Spleen (tissue), 11 donors: ENCODE measurements at regions not wholly inside any gene's neighbourhood (a gene's known extent, or its start where the extent isn't known, plus 50 kb on each side); places are given as distances from the start of the nearest gene placed in this dataset.

ENCODE experiments used
- DNase-seq: peaks from one replicate; pipeline ENCODE4 v3.0.0-alpha.2; 2020
- H3K27ac ChIP-seq, 8 donors: fragments of 200-600 bp; sonication (generic) in 7 of 8; 1 replicate in 4 of 8; 2 replicates in 4 of 8; pipeline versions ENCODE4 v1.5.0 to v1.8.0; 2016 to 2021; ENCODE audit warnings: inconsistent platforms in 4 of 8, mild to moderate bottlenecking in 4 of 8, moderate library complexity in 1 of 8
- H3K27me3 ChIP-seq, 7 donors: fragments of 200-600 bp; sonication (generic) in 6 of 7; replicated peaks in 1 of 7; 1 replicate in 4 of 7; 2 replicates in 3 of 7; pipeline versions ENCODE4 v1.5.0 to v1.8.0; 2016 to 2021; ENCODE audit warnings: inconsistent platforms in 3 of 7, mild to moderate bottlenecking in 1 of 7
- H3K36me3 ChIP-seq, 6 donors: fragments of 200-600 bp; sonication (generic) in 5 of 6; 1 replicate in 4 of 6; 2 replicates in 2 of 6; pipeline versions ENCODE4 v1.5.0 to v1.8.0; 2016 to 2021; ENCODE audit warnings: inconsistent platforms in 2 of 6
- H3K4me1 ChIP-seq, 6 donors: fragments of 200-600 bp; sonication (generic) in 5 of 6; 1 replicate in 3 of 6; 2 replicates in 3 of 6; pipeline versions ENCODE4 v1.5.0 to v1.8.0; 2016 to 2021; ENCODE audit warnings: inconsistent platforms in 3 of 6
- H3K4me3 ChIP-seq, 8 donors: fragments of 200-600 bp; sonication (generic) in 7 of 8; 1 replicate in 4 of 8; 2 replicates in 4 of 8; pipeline versions ENCODE4 v1.5.0 to v1.8.0; 2016 to 2021; ENCODE audit warnings: inconsistent platforms in 4 of 8, mild to moderate bottlenecking in 4 of 8, moderate library complexity in 2 of 8
- H3K9me3 ChIP-seq, 8 donors: fragments of 200-600 bp; sonication (generic) in 7 of 8; 1 replicate in 4 of 8; 2 replicates in 4 of 8; pipeline versions ENCODE4 v1.5.0 to v1.8.0; 2016 to 2021; ENCODE audit warnings: inconsistent platforms in 4 of 8
- POLR2A ChIP-seq, 3 donors: fragments of 450-650 bp; IDR thresholded peaks; one replicate each; pipeline ENCODE4 v1.5.1; 2017; ENCODE audit warnings: antibody characterized with exemption in 3 of 3, mild to moderate bottlenecking in 1 of 3
- POLR2AphosphoS5 ChIP-seq, 3 donors: sonication (generic); formaldehyde crosslinking; IDR thresholded peaks; one replicate each; pipeline ENCODE4 v1.5.1; 2017; ENCODE audit warnings: antibody characterized with exemption in 3 of 3
- WGBS, 5 donors: extraction: QIAGEN DNeasy Blood & Tissue Kit in 3 of 5; methylation state at CpG; one replicate each; pipeline versions ENCODE4 v1.1.5 to v1.1.7; 2013 to 2018; 5-methylcytosine and 5-hydroxymethylcytosine counted together
- intact Hi-C: fragments of 100-400 bp; cut with DNase I; formaldehyde crosslinking; loops from one replicate; pipeline ENCODE4 v1.15.0; 2023; ENCODE audit warnings: low total_unique reads
- TF ChIP-seq, protein P1 (sequence below), 11 experiments: fragments of 200-600 bp in 7 of 11; fragments of 450-650 bp in 4 of 11; sonication (generic) in 4 of 11; IDR thresholded peaks in 8 of 11; conservative IDR thresholded peaks in 3 of 11; 1 replicate in 7 of 11; 2 replicates in 4 of 11; pipeline versions ENCODE4 v1.4.0 to v1.8.0; 2016 to 2021; ENCODE audit warnings: antibody characterized with exemption in 11 of 11, inconsistent platforms in 4 of 11, mild to moderate bottlenecking in 1 of 11
- donor health status: healthy with polysubstance abuse.
- donor health status: DM: no; HTN: no; CAD: no; lungs with moderate emphysema.
- donor health status: DM: no; HTN: no; CAD: no.
- donor health status: Bipolar disorder and iron deficiency.
- donor health status: healthy.
- donor health status: DM: no; HTN: no; CAD: no.
- donor health status: DM: yes; HTN: yes; CAD: no.

DNA sequence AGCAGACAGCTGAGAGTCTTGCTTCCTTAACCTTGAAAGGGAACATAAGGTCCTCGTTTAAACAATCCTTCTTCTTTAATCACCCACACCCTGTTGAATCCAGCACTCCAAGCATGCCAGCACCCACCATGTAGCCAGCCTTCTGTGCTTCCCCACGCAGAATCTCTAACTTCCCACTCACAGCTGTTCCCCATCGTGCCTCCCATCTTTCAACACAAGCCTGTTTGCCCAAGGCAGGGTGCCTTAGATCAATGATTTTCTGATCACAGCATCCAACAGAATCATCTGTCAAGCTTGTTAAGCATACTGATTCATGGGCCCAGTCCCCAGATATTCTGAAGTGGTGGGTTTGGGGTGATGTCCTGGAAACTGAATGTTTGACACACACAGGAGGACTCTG is 530.8 kb downstream of the SH2D4B start:
- Histone ChIP-seq H3K36me3 (no peaks in the 10 kb centered on the region), H3K9me3 (no peaks in the 10 kb centered on the region), H3K27ac (no peak overlapping the region), H3K4me3 (no peak overlapping the region), H3K4me1 (no peaks in the 10 kb centered on the region), H3K27me3 (no peaks in the 10 kb centered on the region)
- TF ChIP-seq, protein P1, sequence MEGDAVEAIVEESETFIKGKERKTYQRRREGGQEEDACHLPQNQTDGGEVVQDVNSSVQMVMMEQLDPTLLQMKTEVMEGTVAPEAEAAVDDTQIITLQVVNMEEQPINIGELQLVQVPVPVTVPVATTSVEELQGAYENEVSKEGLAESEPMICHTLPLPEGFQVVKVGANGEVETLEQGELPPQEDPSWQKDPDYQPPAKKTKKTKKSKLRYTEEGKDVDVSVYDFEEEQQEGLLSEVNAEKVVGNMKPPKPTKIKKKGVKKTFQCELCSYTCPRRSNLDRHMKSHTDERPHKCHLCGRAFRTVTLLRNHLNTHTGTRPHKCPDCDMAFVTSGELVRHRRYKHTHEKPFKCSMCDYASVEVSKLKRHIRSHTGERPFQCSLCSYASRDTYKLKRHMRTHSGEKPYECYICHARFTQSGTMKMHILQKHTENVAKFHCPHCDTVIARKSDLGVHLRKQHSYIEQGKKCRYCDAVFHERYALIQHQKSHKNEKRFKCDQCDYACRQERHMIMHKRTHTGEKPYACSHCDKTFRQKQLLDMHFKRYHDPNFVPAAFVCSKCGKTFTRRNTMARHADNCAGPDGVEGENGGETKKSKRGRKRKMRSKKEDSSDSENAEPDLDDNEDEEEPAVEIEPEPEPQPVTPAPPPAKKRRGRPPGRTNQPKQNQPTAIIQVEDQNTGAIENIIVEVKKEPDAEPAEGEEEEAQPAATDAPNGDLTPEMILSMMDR (IDR thresholded peaks at IDR 0.05 in 8 of 11, conservative IDR thresholded peaks at IDR 0.05 in 3 of 11), result no peak
- TF ChIP-seq POLR2AphosphoS5 (IDR thresholded peaks at IDR 0.05) (no peak), POLR2A (IDR thresholded peaks at IDR 0.05) (no peak)
- WGBS, 5 donors, result 35 to 47% (median 40%) methylated on average over 3 of the region's 3 CpGs
- DNase-seq, result no peak
- intact Hi-C loops, result no loop called here

DNA sequence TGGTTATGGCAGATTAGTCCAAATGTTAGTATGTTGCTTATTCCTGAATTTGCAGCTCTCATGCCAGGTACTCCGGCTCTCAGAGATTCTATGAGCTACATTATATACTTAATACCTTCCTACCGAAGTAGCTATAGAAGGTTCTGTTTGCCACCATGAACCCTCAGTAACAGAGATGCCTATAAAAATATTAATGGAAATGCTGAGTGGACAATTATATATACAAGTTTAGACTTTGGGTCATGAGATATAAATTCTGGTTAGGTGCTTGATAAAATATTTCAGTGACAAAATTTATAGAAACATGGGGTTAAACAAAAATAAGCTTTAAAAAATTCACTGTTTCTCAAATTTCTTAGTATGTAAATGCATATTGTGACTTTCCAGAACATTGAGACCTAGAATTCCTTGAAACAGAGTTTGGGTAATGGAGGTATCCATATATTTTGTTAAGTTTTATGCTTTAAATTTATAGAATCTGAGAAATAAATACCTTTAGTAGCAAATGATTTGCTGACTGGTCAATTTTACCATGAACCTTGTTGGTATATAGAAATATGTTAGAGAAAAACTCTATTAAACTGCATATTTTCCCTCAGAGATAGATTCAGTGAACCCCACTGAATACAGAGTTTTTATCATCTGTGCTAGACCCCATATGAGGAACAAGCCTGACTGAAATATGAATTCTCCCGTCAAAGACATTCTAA is 533.5 kb downstream of the SH2D4B start:
- intact Hi-C loops, result no loop called here
- no peak overlapping the region for H3K27ac ChIP-seq
- 55 to 94% (median 88%) methylated on average over 3 of the region's 3 CpGs for WGBS, 5 donors

GRCh38 chr10:81073155-81073554 is 535.5 kb downstream of the SH2D4B start:
- no peaks in the 10 kb centered on the region for H3K27me3 ChIP-seq
- intact Hi-C loops, result no loop called here
- no peak overlapping the region for H3K4me3 ChIP-seq
- H3K27ac ChIP-seq, result no peak overlapping the region
- H3K9me3 ChIP-seq, result no peaks in the 10 kb centered on the region
- no peak for TF ChIP-seq POLR2AphosphoS5 (IDR thresholded peaks at IDR 0.05)
- no peak for TF ChIP-seq POLR2A (IDR thresholded peaks at IDR 0.05)
- TF ChIP-seq, protein P1 (IDR thresholded peaks at IDR 0.05 in 8 of 11, conservative IDR thresholded peaks at IDR 0.05 in 3 of 11), result no peak
- no peak for DNase-seq
- WGBS, 5 donors, result 73 to 85% (median 84%) methylated on average over 2 of the region's 2 CpGs
- no peaks in the 10 kb centered on the region for H3K36me3 ChIP-seq
- no peaks in the 10 kb centered on the region for H3K4me1 ChIP-seq

More for the DNA sequence above, 533.5 kb downstream of the SH2D4B start:
- Histone ChIP-seq H3K4me1 (no peaks in the 10 kb centered on the region), H3K27me3 (no peaks in the 10 kb centered on the region), H3K9me3 (no peaks in the 10 kb centered on the region), H3K4me3 (no peak overlapping the region), H3K36me3 (no peaks in the 10 kb centered on the region)
- no peak for TF ChIP-seq POLR2A (IDR thresholded peaks at IDR 0.05)
- no peak for DNase-seq

DNA sequence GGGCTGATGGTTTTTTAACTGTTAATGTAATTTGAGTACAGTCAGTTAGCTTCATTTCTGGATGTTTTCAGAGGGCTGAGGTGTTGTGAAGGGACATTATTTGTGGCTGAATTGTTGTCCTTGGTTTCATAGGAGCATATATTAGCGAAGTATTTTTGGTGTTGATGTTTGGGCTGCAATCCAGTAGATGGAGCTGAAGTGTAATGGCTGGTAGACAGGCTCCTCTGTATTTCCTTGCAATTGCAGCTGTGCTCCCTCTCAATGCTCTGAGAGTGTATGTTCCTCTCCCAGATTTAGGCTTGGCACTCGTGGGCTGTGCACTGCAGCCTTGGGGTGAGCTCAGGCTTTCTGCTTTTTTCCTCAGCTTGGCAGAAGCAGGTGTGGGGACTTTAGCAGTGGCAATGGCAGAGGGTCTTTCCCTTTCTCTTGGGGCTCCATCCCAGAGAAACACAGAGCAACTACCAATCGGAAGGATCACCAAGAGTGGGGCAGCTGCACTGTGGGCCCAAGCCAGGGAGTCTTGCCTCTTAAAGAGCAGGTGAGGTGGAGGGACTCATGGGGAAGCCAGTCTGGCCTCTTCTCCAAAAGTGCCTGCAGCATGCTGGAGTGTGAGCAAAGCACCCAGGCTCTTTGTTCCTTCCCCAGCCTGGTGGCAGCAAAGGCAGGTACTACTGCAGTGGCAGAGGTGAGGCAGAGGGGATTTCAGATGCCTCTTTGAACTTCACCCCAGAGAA is 544.4 kb downstream of the SH2D4B start:
- DNase-seq, result no peak
- no peak overlapping the region for H3K27ac ChIP-seq
- H3K4me3 ChIP-seq, result no peak overlapping the region
- peaks cover 0 to 17% (median 5%) of the 10 kb centered on the region in 8 donors for H3K9me3 ChIP-seq
- intact Hi-C loops, result no loop called here
- WGBS, 5 donors, result 69 to 83% (median 77%) methylated on average over 3 of the region's 3 CpGs
- no peaks in the 10 kb centered on the region for H3K27me3 ChIP-seq
- H3K36me3 ChIP-seq, result no peaks in the 10 kb centered on the region
- no peaks in the 10 kb centered on the region for H3K4me1 ChIP-seq
- no peak for TF ChIP-seq POLR2AphosphoS5 (IDR thresholded peaks at IDR 0.05)
- TF ChIP-seq POLR2A (IDR thresholded peaks at IDR 0.05), result no peak
- TF ChIP-seq, protein P1 (IDR thresholded peaks at IDR 0.05 in 8 of 11, conservative IDR thresholded peaks at IDR 0.05 in 3 of 11), result no peak
